HL-60 (cell line): ENCODE measurements at regions not wholly inside any gene's neighbourhood (a gene's known extent, or its start where the extent isn't known, plus 50 kb on each side); places are given as distances from the start of the nearest gene placed in this dataset.

ENCODE experiments used
- DNase-seq, 2 experiments: peaks; one replicate each; pipeline ENCODE4 v3.0.0-alpha.2; 2010 to 2020; ENCODE audit warnings: low read depth in 1 of 2, low spot score in 1 of 2
- H3K27ac ChIP-seq: fragments of 250-450 bp; sonication (Bioruptor Pico); replicated peaks from 2 replicates; pipeline ENCODE4 v1.5.1; 2020; ENCODE audit warnings: mild to moderate bottlenecking, moderate library complexity
- H3K27me3 ChIP-seq: fragments of 250-450 bp; sonication (Bioruptor Pico); 2 replicates; pipeline ENCODE4 v1.5.1; 2021; ENCODE audit warnings: mild to moderate bottlenecking, moderate library complexity; ENCODE audit not compliant: insufficient read depth, poor library complexity, severe bottlenecking
- H3K4me3 ChIP-seq: replicated peaks from 2 replicates; pipeline ENCODE4 v1.5.1; 2011; ENCODE audit warnings: mild to moderate bottlenecking, control low read depth, low read length; ENCODE audit not compliant: insufficient read depth
- GABPA ChIP-seq: IDR thresholded peaks from 2 replicates; pipeline ENCODE4 v1.6.1; 2012; ENCODE audit warnings: low read depth
- POLR2AphosphoS5 ChIP-seq: IDR thresholded peaks from 2 replicates; pipeline ENCODE4 v1.6.1; 2012; ENCODE audit warnings: low read depth
- SPI1 ChIP-seq: IDR thresholded peaks from 2 replicates; pipeline ENCODE4 v1.6.1; 2012; ENCODE audit warnings: low read depth, mild to moderate bottlenecking, borderline replicate concordance
- TF ChIP-seq, protein P1 (sequence below): IDR thresholded peaks from one replicate; pipeline ENCODE4 v1.5.1; 2011; ENCODE audit warnings: low read length, control low read depth, inconsistent platforms; ENCODE audit not compliant: insufficient read depth
- TF ChIP-seq, protein P2 (sequence below): IDR thresholded peaks from 2 replicates; pipeline ENCODE4 v1.6.1; 2012; ENCODE audit warnings: low read depth; ENCODE audit not compliant: insufficient replicate concordance

DNA sequence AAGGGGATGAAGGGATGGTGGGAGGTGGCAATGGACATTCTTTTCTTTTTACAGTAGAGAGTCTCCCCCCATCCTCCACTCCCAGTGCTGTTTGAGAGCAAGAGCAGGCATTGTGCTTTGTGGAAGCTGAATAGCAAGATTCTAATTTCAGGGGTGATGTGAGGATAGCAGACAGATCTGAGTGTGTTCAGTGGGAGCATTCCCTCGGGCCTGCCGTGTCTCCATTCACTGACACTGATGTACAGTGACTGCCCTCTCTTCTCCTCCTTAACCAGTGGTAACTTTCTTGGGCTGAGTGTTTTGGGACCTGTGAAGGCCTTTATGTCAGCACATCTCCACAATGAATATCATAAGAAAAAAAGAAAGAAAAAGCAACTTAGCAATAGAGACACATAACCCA, 396.6 kb upstream of the RPS6KA3 start:
- H3K27ac ChIP-seq: no peak overlapping the region
- H3K27me3 ChIP-seq: no peaks in the 10 kb centered on the region
- DNase-seq: no peak
- no peak overlapping the region for H3K4me3 ChIP-seq
- no peak for TF ChIP-seq GABPA
- TF ChIP-seq SPI1: no peak
- no peak for TF ChIP-seq POLR2AphosphoS5
- TF ChIP-seq, protein P1, sequence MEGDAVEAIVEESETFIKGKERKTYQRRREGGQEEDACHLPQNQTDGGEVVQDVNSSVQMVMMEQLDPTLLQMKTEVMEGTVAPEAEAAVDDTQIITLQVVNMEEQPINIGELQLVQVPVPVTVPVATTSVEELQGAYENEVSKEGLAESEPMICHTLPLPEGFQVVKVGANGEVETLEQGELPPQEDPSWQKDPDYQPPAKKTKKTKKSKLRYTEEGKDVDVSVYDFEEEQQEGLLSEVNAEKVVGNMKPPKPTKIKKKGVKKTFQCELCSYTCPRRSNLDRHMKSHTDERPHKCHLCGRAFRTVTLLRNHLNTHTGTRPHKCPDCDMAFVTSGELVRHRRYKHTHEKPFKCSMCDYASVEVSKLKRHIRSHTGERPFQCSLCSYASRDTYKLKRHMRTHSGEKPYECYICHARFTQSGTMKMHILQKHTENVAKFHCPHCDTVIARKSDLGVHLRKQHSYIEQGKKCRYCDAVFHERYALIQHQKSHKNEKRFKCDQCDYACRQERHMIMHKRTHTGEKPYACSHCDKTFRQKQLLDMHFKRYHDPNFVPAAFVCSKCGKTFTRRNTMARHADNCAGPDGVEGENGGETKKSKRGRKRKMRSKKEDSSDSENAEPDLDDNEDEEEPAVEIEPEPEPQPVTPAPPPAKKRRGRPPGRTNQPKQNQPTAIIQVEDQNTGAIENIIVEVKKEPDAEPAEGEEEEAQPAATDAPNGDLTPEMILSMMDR: no peak
- TF ChIP-seq, protein P2, sequence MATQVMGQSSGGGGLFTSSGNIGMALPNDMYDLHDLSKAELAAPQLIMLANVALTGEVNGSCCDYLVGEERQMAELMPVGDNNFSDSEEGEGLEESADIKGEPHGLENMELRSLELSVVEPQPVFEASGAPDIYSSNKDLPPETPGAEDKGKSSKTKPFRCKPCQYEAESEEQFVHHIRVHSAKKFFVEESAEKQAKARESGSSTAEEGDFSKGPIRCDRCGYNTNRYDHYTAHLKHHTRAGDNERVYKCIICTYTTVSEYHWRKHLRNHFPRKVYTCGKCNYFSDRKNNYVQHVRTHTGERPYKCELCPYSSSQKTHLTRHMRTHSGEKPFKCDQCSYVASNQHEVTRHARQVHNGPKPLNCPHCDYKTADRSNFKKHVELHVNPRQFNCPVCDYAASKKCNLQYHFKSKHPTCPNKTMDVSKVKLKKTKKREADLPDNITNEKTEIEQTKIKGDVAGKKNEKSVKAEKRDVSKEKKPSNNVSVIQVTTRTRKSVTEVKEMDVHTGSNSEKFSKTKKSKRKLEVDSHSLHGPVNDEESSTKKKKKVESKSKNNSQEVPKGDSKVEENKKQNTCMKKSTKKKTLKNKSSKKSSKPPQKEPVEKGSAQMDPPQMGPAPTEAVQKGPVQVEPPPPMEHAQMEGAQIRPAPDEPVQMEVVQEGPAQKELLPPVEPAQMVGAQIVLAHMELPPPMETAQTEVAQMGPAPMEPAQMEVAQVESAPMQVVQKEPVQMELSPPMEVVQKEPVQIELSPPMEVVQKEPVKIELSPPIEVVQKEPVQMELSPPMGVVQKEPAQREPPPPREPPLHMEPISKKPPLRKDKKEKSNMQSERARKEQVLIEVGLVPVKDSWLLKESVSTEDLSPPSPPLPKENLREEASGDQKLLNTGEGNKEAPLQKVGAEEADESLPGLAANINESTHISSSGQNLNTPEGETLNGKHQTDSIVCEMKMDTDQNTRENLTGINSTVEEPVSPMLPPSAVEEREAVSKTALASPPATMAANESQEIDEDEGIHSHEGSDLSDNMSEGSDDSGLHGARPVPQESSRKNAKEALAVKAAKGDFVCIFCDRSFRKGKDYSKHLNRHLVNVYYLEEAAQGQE: no peak

DNA sequence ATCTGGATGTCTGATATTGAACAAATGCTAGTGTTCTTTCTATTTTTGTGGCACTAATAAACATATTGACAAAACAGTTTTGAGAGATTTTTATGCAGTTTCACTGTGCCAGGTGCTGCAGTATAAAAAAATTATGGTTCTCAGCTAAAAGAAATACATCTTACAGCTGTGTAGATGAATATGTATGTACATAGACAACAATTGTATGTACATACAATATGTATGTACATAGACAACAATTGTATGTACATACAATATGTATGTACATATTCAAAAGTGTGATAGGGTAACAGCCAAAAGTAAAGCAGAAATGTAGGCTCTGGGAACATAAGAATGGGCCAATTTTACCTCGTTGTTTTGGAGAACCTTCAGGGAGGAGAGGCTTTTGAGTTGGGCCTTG, 390.0 kb upstream of the RPS6KA3 start:
- H3K4me3 ChIP-seq: no peak overlapping the region
- no peak for DNase-seq
- H3K27ac ChIP-seq: no peak overlapping the region
- TF ChIP-seq SPI1: no peak
- TF ChIP-seq GABPA: no peak
- TF ChIP-seq, protein P1: no peak
- TF ChIP-seq, protein P2: no peak
- TF ChIP-seq POLR2AphosphoS5: no peak
- H3K27me3 ChIP-seq: no peaks in the 10 kb centered on the region

DNA sequence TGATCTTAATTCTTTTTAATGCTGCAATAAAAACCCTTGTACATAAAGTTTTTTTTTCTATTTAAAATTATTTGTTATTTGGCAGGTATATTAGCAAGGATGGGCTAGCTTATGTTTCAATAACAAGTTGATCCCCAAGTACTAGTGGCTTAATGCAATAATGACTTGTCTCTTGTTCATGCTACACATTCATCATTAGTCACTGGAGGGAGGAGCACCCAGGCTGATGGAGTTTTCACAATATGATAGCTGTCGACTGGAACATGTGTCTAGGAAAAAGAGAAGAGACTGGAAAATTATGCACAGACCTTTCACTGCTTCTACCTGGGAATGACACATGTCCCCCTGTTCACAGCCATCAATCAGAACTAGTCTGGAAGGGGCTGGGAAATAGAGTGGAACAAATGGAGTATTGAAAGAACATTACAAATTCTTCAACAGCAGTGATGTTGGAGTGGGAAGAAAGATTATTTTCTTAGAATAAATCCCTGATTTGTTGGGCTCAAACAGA, 387.9 kb upstream of the RPS6KA3 start:
- no peaks in the 10 kb centered on the region for H3K27me3 ChIP-seq
- DNase-seq: no peak
- H3K4me3 ChIP-seq: no peak overlapping the region
- TF ChIP-seq GABPA (no peak), POLR2AphosphoS5 (no peak), SPI1 (no peak)
- TF ChIP-seq, protein P1: no peak
- TF ChIP-seq, protein P2: no peak
- H3K27ac ChIP-seq: no peak overlapping the region
